ENCODE measurements at regions not wholly inside any gene's neighbourhood (a gene's known extent, or its start where the extent isn't known, plus 50 kb on each side); places are given as distances from the start of the nearest gene placed in this dataset.

- no peak for DNase-seq (ENCODE audit: low read depth, low spot score)
- in situ Hi-C loops (cut with HindIII; ENCODE audit: low pct_unique_long_range_greater_than_20kb, low sequenced_read_pairs) = no loop called here
These were observed 588.5 kb downstream of the CENPC start for GRCh38 chr4:66956852-66957251.

DNA sequence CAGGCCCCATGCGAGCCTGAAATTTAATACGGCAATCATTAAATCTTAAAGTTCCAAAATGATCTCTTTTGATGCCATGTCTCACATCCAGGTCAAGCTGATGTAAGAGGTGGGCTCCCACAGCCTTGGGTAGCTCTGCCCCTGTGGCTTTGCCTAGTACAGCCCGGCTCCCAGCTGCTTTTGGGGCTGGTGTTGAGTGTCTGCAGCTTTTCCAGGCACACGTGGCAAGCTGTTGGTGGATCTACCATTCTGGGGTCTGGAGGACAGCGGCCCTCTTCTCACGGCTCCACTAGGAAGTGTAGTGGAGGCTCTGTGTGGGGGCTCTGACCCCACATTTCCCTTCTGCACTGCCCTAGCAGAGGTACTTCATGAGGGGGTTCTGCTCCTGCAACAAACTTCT lies 588.9 kb downstream of the CENPC start:
- no peak for ATAC-seq
- no peaks in the 10 kb centered on the region for H3K4me1 ChIP-seq (ENCODE audit: control insufficient read depth, insufficient read depth, low read length)
- no peaks in the 10 kb centered on the region for H3K36me3 ChIP-seq (ENCODE audit: control insufficient read depth, insufficient read depth, low read length)
- H3K4me3 ChIP-seq (ENCODE audit: low read depth in 2 of 2, low read length in 2 of 2) = no peak overlapping the region
- no peaks in the 10 kb centered on the region for H3K27me3 ChIP-seq (ENCODE audit: control insufficient read depth, insufficient read depth, low read length)
- intact Hi-C loops (cut with micrococcal nuclease; ENCODE audit: unreplicated experiment) (no loop called here), in situ Hi-C loops (cut with HindIII; ENCODE audit: low pct_unique_long_range_greater_than_20kb, low sequenced_read_pairs) (no loop called here)
- ChIA-PET POLR2A (no interaction called here), CTCF (no interaction called here)
- no peaks in the 10 kb centered on the region for H3K9me3 ChIP-seq (ENCODE audit: control insufficient read depth, insufficient read depth, low read depth, low read length)
- no TSS peak for BruUV-seq (replicated peaks)
- no peak overlapping the region for H3K27ac ChIP-seq (ENCODE audit: low read length)
- TF ChIP-seq SIN3A (IDR thresholded peaks at IDR 0.05; ENCODE audit: borderline replicate concordance, insufficient read depth, low read depth, low read length) = no peak
- no peak for TF ChIP-seq TCF7L2 (IDR thresholded peaks at IDR 0.05; ENCODE audit: low read depth, low read length)
- TF ChIP-seq POLR2AphosphoS5 (IDR thresholded peaks at IDR 0.05; ENCODE audit: low read depth, low read length) = no peak
- TF ChIP-seq, protein P1, sequence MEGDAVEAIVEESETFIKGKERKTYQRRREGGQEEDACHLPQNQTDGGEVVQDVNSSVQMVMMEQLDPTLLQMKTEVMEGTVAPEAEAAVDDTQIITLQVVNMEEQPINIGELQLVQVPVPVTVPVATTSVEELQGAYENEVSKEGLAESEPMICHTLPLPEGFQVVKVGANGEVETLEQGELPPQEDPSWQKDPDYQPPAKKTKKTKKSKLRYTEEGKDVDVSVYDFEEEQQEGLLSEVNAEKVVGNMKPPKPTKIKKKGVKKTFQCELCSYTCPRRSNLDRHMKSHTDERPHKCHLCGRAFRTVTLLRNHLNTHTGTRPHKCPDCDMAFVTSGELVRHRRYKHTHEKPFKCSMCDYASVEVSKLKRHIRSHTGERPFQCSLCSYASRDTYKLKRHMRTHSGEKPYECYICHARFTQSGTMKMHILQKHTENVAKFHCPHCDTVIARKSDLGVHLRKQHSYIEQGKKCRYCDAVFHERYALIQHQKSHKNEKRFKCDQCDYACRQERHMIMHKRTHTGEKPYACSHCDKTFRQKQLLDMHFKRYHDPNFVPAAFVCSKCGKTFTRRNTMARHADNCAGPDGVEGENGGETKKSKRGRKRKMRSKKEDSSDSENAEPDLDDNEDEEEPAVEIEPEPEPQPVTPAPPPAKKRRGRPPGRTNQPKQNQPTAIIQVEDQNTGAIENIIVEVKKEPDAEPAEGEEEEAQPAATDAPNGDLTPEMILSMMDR (IDR thresholded peaks at IDR 0.05) = no peak
- no peak for TF ChIP-seq REST (IDR thresholded peaks at IDR 0.05; ENCODE audit: insufficient read depth in 1 of 2, low read depth in 2 of 2, low read length in 1 of 2)
- no peak for DNase-seq (ENCODE audit: low read depth, low spot score)

More at GRCh38 chr4:66956852-66957251, 588.5 kb downstream of the CENPC start:
- Histone ChIP-seq H3K4me3 (ENCODE audit: low read depth in 2 of 2, low read length in 2 of 2) (no peak overlapping the region), H3K4me1 (ENCODE audit: control insufficient read depth, insufficient read depth, low read length) (no peaks in the 10 kb centered on the region), H3K9me3 (ENCODE audit: control insufficient read depth, insufficient read depth, low read depth, low read length) (no peaks in the 10 kb centered on the region), H3K36me3 (ENCODE audit: control insufficient read depth, insufficient read depth, low read length) (no peaks in the 10 kb centered on the region), H3K27ac (ENCODE audit: low read length) (no peak overlapping the region), H3K27me3 (ENCODE audit: control insufficient read depth, insufficient read depth, low read length) (no peaks in the 10 kb centered on the region)
- no peak for ATAC-seq
- ChIA-PET POLR2A (no interaction called here), CTCF (no interaction called here)
- intact Hi-C loops (cut with micrococcal nuclease; ENCODE audit: unreplicated experiment) = no loop called here
- no TSS peak for BruUV-seq (replicated peaks)
- TF ChIP-seq, protein P1 (IDR thresholded peaks at IDR 0.05) = no peak
- TF ChIP-seq SIN3A (IDR thresholded peaks at IDR 0.05; ENCODE audit: borderline replicate concordance, insufficient read depth, low read depth, low read length) (no peak), TCF7L2 (IDR thresholded peaks at IDR 0.05; ENCODE audit: low read depth, low read length) (no peak), REST (IDR thresholded peaks at IDR 0.05; ENCODE audit: insufficient read depth in 1 of 2, low read depth in 2 of 2, low read length in 1 of 2) (no peak), POLR2AphosphoS5 (IDR thresholded peaks at IDR 0.05; ENCODE audit: low read depth, low read length) (no peak)

Data from Panc1 (cell line).